ENCODE measurements at regions not wholly inside any gene's neighbourhood (a gene's known extent, or its start where the extent isn't known, plus 50 kb on each side); places are given as distances from the start of the nearest gene placed in this dataset.

DNA sequence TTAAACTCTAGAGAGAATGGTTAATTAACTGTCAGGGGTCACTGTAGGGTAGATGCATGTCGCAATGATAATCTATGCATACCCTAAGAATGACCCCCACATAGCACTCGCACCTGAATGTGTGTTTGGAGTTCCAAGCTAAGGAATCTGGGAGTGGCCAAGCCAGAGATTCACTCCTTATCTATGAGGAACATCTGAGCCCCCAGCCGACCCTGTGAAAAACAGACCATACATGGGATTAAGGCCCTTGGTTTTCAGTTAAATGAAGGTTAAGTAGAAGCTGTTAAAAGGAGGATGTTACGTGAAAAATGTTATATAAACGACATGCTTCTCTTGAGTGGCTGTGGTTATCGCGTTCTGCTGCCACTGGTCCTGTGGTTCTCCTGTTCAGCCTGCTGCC is 147.2 kb downstream of the RELL1 start:
- TF ChIP-seq CTCF (IDR thresholded peaks at IDR 0.05) (no peak), EZH2 (IDR thresholded peaks at IDR 0.05) (no peak)

All from neural progenitor cell (in vitro differentiated cells).